ENCODE measurements at regions not wholly inside any gene's neighbourhood (a gene's known extent, or its start where the extent isn't known, plus 50 kb on each side); places are given as distances from the start of the nearest gene placed in this dataset.

- DNase-seq (ENCODE audit: low read depth, low spot score): no peak
- POLR2A ChIA-PET: no interaction called here
- CTCF ChIA-PET: interaction anchor here (1.7 kb wide), 1 partner anchor 14 kb away, joined by 5 read pairs; no protein-coding TSS in a partner anchor
- TF ChIP-seq, protein P1, sequence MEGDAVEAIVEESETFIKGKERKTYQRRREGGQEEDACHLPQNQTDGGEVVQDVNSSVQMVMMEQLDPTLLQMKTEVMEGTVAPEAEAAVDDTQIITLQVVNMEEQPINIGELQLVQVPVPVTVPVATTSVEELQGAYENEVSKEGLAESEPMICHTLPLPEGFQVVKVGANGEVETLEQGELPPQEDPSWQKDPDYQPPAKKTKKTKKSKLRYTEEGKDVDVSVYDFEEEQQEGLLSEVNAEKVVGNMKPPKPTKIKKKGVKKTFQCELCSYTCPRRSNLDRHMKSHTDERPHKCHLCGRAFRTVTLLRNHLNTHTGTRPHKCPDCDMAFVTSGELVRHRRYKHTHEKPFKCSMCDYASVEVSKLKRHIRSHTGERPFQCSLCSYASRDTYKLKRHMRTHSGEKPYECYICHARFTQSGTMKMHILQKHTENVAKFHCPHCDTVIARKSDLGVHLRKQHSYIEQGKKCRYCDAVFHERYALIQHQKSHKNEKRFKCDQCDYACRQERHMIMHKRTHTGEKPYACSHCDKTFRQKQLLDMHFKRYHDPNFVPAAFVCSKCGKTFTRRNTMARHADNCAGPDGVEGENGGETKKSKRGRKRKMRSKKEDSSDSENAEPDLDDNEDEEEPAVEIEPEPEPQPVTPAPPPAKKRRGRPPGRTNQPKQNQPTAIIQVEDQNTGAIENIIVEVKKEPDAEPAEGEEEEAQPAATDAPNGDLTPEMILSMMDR (IDR thresholded peaks at IDR 0.05; ENCODE audit: insufficient read depth, low read length, missing control alignments): no peak
- H3K4me3 ChIP-seq (ENCODE audit: low read depth, low read length): no peak overlapping the region
Observed at GRCh38 chr5:92748072-92748676, 832.8 kb downstream of the NR2F1-AS1 start.

GRCh38 chr5:92741906-92742305 is 839.1 kb downstream of the NR2F1-AS1 start:
- ChIA-PET CTCF (no interaction called here), POLR2A (no interaction called here)
- H3K4me3 ChIP-seq (ENCODE audit: low read depth, low read length): no peak overlapping the region
- no peak for DNase-seq (ENCODE audit: low read depth, low spot score)
- TF ChIP-seq, protein P1 (IDR thresholded peaks at IDR 0.05; ENCODE audit: insufficient read depth, low read length, missing control alignments): no peak

GRCh38 chr5:92734211-92734940 is 846.6 kb downstream of the NR2F1-AS1 start:
- H3K4me3 ChIP-seq (ENCODE audit: low read depth, low read length): no peak overlapping the region
- TF ChIP-seq, protein P1 (IDR thresholded peaks at IDR 0.05; ENCODE audit: insufficient read depth, low read length, missing control alignments): no peak
- ChIA-PET CTCF (interaction anchor here (2.0 kb wide), 1 partner anchor 13 kb away, joined by 5 read pairs; no protein-coding TSS in a partner anchor), POLR2A (no interaction called here)
- no peak for DNase-seq (ENCODE audit: low read depth, low spot score)

GRCh38 chr5:92730486-92730885 is 850.5 kb downstream of the NR2F1-AS1 start:
- DNase-seq (ENCODE audit: low read depth, low spot score): no peak
- CTCF ChIA-PET: no interaction called here
- POLR2A ChIA-PET: no interaction called here
- H3K4me3 ChIP-seq (ENCODE audit: low read depth, low read length): no peak overlapping the region
- TF ChIP-seq, protein P1 (IDR thresholded peaks at IDR 0.05; ENCODE audit: insufficient read depth, low read length, missing control alignments): no peak

DNA sequence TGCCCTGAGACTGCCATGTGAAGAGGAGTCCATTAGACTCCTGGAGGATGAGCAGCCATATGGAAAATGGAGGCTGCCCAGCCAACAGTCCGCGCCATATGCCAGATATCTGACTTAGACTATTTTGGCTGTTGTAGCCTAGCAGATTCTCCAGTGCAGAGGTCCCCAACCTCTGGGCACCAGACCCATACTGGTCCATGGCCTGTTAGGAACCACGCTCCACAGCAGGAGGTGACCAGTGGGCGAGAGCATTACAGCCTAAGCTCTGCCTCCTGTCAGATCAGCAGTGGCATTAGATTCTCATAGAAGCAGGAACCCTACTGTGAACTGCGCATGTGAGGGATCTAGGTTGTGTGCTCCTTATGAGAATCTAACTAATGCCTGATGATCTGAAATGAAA is 851.9 kb downstream of the NR2F1-AS1 start:
- ChIA-PET POLR2A (no interaction called here), CTCF (no interaction called here)
- DNase-seq (ENCODE audit: low read depth, low spot score): no peak
- TF ChIP-seq, protein P1 (IDR thresholded peaks at IDR 0.05; ENCODE audit: insufficient read depth, low read length, missing control alignments): no peak
- no peak overlapping the region for H3K4me3 ChIP-seq (ENCODE audit: low read depth, low read length)

DNA sequence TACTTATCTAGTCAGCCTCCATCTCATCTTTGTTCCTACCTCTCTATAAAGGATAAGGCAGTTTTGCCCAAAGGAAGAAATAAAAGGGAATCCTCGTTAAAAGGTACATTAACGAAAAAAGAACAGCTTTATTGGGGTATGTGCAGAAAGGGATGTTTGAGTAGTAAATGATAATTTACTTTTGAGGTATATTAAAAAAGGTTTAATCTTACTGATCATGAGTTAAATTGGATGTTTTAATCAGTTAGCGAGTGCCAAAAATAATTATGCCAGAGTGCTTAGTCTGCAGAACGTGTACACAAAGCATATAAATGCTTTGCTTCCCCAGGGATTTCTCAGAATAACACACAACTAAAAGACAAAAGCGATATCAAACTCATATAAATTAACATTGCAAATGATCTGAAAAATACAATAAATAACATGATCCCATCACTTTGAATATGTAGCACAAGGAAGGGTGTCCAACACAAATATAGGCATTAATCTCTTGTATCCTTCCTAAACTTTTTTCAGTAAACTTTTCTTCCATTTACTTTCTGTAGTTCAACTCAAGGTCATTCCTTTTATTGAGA is 865.0 kb downstream of the NR2F1-AS1 start:
- TF ChIP-seq, protein P1 (IDR thresholded peaks at IDR 0.05; ENCODE audit: insufficient read depth, low read length, missing control alignments): no peak
- H3K4me3 ChIP-seq (ENCODE audit: low read depth, low read length): no peak overlapping the region
- no peak for DNase-seq (ENCODE audit: low read depth, low spot score)
- ChIA-PET CTCF (no interaction called here), POLR2A (no interaction called here)

Measured in AG04449 (cell line).